ENCODE measurements at regions not wholly inside any gene's neighbourhood (a gene's known extent, or its start where the extent isn't known, plus 50 kb on each side); places are given as distances from the start of the nearest gene placed in this dataset.

DNA sequence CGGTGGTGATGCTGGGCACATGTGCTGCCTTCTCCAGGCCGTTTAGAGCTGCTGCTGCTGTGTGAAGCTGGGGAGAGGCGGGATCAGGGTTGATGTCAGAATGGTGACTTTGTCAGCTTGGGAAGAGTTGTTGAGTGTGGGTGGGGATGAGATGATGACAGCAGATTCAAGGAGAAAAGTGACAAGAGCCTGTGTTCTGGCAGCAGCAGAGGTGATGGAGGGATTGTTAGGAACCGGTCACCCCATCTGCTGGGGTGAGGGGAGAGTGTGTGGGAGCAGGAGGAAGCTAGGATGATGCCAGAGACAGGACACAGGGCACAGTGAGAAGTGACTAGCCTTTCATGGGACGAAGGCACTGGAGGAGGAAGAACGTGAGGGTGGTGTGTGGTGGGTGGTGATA, 345.5 kb downstream of the RNF144A start:
- Histone ChIP-seq H3K4me1 (no peaks in the 10 kb centered on the region), H3K9me3 (no peaks in the 10 kb centered on the region), H3K36me3 (ENCODE audit: control insufficient read depth, insufficient read depth, low read length) (no peaks in the 10 kb centered on the region), H3K4me3 (ENCODE audit: low read depth, low read length) (no peak overlapping the region), H3K27me3 (replicated peaks; ENCODE audit: control insufficient read depth, insufficient read depth, low read length) (no peaks in the 10 kb centered on the region)
- CTCF ChIA-PET: no interaction called here
- H3K36me3 Mint-ChIP-seq (ENCODE audit: insufficient read depth, unreplicated experiment): no peaks in the 10 kb centered on the region
- no peak overlapping the region for H3K4me3 Mint-ChIP-seq (ENCODE audit: unreplicated experiment)
- POLR2A ChIA-PET: no interaction called here
- H3K27ac Mint-ChIP-seq (ENCODE audit: unreplicated experiment): no peak overlapping the region
- peaks cover 19% of the 10 kb centered on the region for H3K27me3 Mint-ChIP-seq (ENCODE audit: insufficient read depth, unreplicated experiment)
- H3K9me3 Mint-ChIP-seq (ENCODE audit: unreplicated experiment): no peaks in the 10 kb centered on the region
- H3K4me1 Mint-ChIP-seq (ENCODE audit: low read depth, unreplicated experiment): no peaks in the 10 kb centered on the region
- BruUV-seq (replicated peaks): no TSS peak
- no peak for DNase-seq
- TF ChIP-seq, protein P1, sequence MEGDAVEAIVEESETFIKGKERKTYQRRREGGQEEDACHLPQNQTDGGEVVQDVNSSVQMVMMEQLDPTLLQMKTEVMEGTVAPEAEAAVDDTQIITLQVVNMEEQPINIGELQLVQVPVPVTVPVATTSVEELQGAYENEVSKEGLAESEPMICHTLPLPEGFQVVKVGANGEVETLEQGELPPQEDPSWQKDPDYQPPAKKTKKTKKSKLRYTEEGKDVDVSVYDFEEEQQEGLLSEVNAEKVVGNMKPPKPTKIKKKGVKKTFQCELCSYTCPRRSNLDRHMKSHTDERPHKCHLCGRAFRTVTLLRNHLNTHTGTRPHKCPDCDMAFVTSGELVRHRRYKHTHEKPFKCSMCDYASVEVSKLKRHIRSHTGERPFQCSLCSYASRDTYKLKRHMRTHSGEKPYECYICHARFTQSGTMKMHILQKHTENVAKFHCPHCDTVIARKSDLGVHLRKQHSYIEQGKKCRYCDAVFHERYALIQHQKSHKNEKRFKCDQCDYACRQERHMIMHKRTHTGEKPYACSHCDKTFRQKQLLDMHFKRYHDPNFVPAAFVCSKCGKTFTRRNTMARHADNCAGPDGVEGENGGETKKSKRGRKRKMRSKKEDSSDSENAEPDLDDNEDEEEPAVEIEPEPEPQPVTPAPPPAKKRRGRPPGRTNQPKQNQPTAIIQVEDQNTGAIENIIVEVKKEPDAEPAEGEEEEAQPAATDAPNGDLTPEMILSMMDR (IDR thresholded peaks at IDR 0.05; ENCODE audit: insufficient read depth in 1 of 2, low read depth in 1 of 2, low read length in 1 of 2, severe bottlenecking in 1 of 2, unreplicated experiment in 1 of 2): no peak
- intact Hi-C loops (cut with micrococcal nuclease; ENCODE audit: unreplicated experiment): no loop called here

DNA sequence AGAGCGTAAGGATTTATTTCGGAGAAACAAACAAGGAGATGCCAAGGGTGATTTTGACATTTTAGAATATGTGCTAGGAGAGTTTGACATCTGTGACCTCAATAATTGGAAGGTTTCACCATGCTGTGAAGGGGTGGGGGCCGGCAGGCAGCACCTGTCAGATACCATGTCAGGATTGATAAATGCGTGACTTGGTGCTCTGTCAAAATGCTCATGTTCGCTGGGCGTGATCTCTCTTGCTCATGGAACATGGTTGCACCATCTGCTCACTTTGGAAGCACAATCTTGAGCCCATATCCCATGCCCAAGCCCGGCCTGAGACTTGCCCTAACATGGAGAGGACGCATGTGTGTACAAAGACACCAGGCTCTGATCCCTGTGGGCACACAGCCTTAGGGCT, 347.6 kb downstream of the RNF144A start:
- TF ChIP-seq, protein P1 (IDR thresholded peaks at IDR 0.05; ENCODE audit: insufficient read depth in 1 of 2, low read depth in 1 of 2, low read length in 1 of 2, severe bottlenecking in 1 of 2, unreplicated experiment in 1 of 2): no peak
- Histone ChIP-seq H3K4me3 (ENCODE audit: low read depth, low read length) (no peak overlapping the region), H3K27me3 (replicated peaks; ENCODE audit: control insufficient read depth, insufficient read depth, low read length) (no peaks in the 10 kb centered on the region), H3K4me1 (no peaks in the 10 kb centered on the region), H3K9me3 (no peaks in the 10 kb centered on the region), H3K36me3 (ENCODE audit: control insufficient read depth, insufficient read depth, low read length) (no peaks in the 10 kb centered on the region; the same call in 1 of the 2 replicates)
- no peaks in the 10 kb centered on the region for H3K4me1 Mint-ChIP-seq (ENCODE audit: low read depth, unreplicated experiment)
- no peak overlapping the region for H3K27ac Mint-ChIP-seq (ENCODE audit: unreplicated experiment)
- no peaks in the 10 kb centered on the region for H3K36me3 Mint-ChIP-seq (ENCODE audit: insufficient read depth, unreplicated experiment)
- no peaks in the 10 kb centered on the region for H3K9me3 Mint-ChIP-seq (ENCODE audit: unreplicated experiment)
- CTCF ChIA-PET: no interaction called here
- BruUV-seq (replicated peaks): no TSS peak
- H3K27me3 Mint-ChIP-seq (ENCODE audit: insufficient read depth, unreplicated experiment): peaks cover 24% of the 10 kb centered on the region
- POLR2A ChIA-PET: no interaction called here
- no peak for DNase-seq
- no peak overlapping the region for H3K4me3 Mint-ChIP-seq (ENCODE audit: unreplicated experiment)
- intact Hi-C loops (cut with micrococcal nuclease; ENCODE audit: unreplicated experiment): no loop called here

DNA sequence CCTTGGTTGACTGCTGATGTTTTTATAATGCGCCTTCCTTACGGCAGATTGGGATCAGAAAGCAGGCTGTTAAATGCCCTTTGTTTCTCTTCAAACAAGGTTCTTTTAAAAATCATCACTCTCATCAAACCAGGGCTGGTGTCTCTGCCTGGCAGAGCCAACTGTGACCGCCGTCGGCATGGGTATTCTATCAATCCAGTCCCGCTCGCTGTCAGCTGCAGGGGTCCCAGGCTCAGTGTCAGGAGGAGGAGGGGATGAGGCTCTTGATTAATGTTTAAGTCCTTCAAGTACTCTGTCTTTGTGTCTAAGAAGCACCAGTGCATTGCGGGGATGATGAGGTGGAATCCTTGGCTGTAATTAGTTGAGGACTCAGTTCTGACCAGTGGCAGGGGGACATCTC, 348.1 kb downstream of the RNF144A start:
- no peak for DNase-seq
- Histone ChIP-seq H3K4me3 (ENCODE audit: low read depth, low read length) (no peak overlapping the region), H3K9me3 (no peaks in the 10 kb centered on the region), H3K27me3 (replicated peaks; ENCODE audit: control insufficient read depth, insufficient read depth, low read length) (no peaks in the 10 kb centered on the region), H3K4me1 (no peaks in the 10 kb centered on the region), H3K36me3 (ENCODE audit: control insufficient read depth, insufficient read depth, low read length) (no peaks in the 10 kb centered on the region; the same call in 1 of the 2 replicates)
- Mint-ChIP-seq H3K4me3 (ENCODE audit: unreplicated experiment) (no peak overlapping the region), H3K27ac (ENCODE audit: unreplicated experiment) (no peak overlapping the region), H3K4me1 (ENCODE audit: low read depth, unreplicated experiment) (no peaks in the 10 kb centered on the region), H3K36me3 (ENCODE audit: insufficient read depth, unreplicated experiment) (no peaks in the 10 kb centered on the region), H3K27me3 (ENCODE audit: insufficient read depth, unreplicated experiment) (peaks cover 24% of the 10 kb centered on the region), H3K9me3 (ENCODE audit: unreplicated experiment) (no peaks in the 10 kb centered on the region)
- TF ChIP-seq, protein P1 (IDR thresholded peaks at IDR 0.05; ENCODE audit: insufficient read depth in 1 of 2, low read depth in 1 of 2, low read length in 1 of 2, severe bottlenecking in 1 of 2, unreplicated experiment in 1 of 2): no peak
- intact Hi-C loops (cut with micrococcal nuclease; ENCODE audit: unreplicated experiment): no loop called here
- no TSS peak for BruUV-seq (replicated peaks)
- ChIA-PET POLR2A (no interaction called here), CTCF (no interaction called here)

All from Caco-2 (cell line).